HL-60 (cell line): ENCODE measurements at regions not wholly inside any gene's neighbourhood (a gene's known extent, or its start where the extent isn't known, plus 50 kb on each side); places are given as distances from the start of the nearest gene placed in this dataset.

ENCODE experiments used
- DNase-seq, 2 experiments: peaks; one replicate each; pipeline ENCODE4 v3.0.0-alpha.2; 2010 to 2020; ENCODE audit warnings: low read depth in 1 of 2, low spot score in 1 of 2
- H3K27ac ChIP-seq: fragments of 250-450 bp; sonication (Bioruptor Pico); replicated peaks from 2 replicates; pipeline ENCODE4 v1.5.1; 2020; ENCODE audit warnings: mild to moderate bottlenecking, moderate library complexity
- H3K27me3 ChIP-seq: fragments of 250-450 bp; sonication (Bioruptor Pico); 2 replicates; pipeline ENCODE4 v1.5.1; 2021; ENCODE audit warnings: mild to moderate bottlenecking, moderate library complexity; ENCODE audit not compliant: insufficient read depth, poor library complexity, severe bottlenecking
- H3K4me3 ChIP-seq: replicated peaks from 2 replicates; pipeline ENCODE4 v1.5.1; 2011; ENCODE audit warnings: mild to moderate bottlenecking, control low read depth, low read length; ENCODE audit not compliant: insufficient read depth
- GABPA ChIP-seq: IDR thresholded peaks from 2 replicates; pipeline ENCODE4 v1.6.1; 2012; ENCODE audit warnings: low read depth
- POLR2AphosphoS5 ChIP-seq: IDR thresholded peaks from 2 replicates; pipeline ENCODE4 v1.6.1; 2012; ENCODE audit warnings: low read depth
- SPI1 ChIP-seq: IDR thresholded peaks from 2 replicates; pipeline ENCODE4 v1.6.1; 2012; ENCODE audit warnings: low read depth, mild to moderate bottlenecking, borderline replicate concordance
- TF ChIP-seq, protein P1 (sequence below): IDR thresholded peaks from 2 replicates; pipeline ENCODE4 v1.6.1; 2012; ENCODE audit warnings: low read depth; ENCODE audit not compliant: insufficient replicate concordance
- TF ChIP-seq, protein P2 (sequence below): IDR thresholded peaks from one replicate; pipeline ENCODE4 v1.5.1; 2011; ENCODE audit warnings: low read length, control low read depth, inconsistent platforms; ENCODE audit not compliant: insufficient read depth

DNA sequence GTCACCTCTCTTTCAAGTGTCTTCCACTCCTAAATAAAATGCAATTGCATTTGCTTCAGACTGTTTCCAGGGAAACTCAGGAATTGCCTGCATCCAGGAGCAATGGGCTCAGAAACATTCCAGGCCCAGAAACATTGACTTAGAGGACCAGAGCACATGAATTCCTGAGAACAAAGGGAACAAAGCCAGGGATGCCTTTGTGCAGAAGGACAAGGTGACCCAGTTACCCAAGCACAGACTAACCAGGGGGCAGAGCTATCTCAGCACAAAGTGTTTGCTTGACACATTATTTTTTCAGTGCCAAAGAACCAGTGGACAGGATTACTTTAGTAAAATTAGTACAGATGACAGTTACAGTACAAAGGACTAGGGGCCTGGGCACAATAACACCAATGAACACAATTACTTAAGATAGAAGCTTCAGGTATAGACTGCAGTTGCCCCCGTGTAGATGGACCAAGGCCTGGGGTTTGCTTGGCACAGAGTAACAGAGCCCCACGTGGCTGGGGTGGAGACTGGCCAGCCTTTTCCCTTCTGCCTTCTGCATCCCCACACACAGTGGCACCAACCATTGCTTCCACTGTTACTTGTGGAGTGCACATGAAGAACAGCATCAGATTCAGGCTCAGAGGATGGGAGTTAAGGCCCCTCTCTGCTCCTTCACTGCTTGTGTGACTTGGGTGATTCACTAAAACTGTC lies 500.8 kb downstream of the INSC start:
- Histone ChIP-seq H3K27ac (no peak overlapping the region), H3K4me3 (no peak overlapping the region), H3K27me3 (no peaks in the 10 kb centered on the region)
- no peak for TF ChIP-seq POLR2AphosphoS5
- no peak for TF ChIP-seq GABPA
- TF ChIP-seq, protein P1, sequence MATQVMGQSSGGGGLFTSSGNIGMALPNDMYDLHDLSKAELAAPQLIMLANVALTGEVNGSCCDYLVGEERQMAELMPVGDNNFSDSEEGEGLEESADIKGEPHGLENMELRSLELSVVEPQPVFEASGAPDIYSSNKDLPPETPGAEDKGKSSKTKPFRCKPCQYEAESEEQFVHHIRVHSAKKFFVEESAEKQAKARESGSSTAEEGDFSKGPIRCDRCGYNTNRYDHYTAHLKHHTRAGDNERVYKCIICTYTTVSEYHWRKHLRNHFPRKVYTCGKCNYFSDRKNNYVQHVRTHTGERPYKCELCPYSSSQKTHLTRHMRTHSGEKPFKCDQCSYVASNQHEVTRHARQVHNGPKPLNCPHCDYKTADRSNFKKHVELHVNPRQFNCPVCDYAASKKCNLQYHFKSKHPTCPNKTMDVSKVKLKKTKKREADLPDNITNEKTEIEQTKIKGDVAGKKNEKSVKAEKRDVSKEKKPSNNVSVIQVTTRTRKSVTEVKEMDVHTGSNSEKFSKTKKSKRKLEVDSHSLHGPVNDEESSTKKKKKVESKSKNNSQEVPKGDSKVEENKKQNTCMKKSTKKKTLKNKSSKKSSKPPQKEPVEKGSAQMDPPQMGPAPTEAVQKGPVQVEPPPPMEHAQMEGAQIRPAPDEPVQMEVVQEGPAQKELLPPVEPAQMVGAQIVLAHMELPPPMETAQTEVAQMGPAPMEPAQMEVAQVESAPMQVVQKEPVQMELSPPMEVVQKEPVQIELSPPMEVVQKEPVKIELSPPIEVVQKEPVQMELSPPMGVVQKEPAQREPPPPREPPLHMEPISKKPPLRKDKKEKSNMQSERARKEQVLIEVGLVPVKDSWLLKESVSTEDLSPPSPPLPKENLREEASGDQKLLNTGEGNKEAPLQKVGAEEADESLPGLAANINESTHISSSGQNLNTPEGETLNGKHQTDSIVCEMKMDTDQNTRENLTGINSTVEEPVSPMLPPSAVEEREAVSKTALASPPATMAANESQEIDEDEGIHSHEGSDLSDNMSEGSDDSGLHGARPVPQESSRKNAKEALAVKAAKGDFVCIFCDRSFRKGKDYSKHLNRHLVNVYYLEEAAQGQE, result no peak
- TF ChIP-seq SPI1, result no peak
- TF ChIP-seq, protein P2, sequence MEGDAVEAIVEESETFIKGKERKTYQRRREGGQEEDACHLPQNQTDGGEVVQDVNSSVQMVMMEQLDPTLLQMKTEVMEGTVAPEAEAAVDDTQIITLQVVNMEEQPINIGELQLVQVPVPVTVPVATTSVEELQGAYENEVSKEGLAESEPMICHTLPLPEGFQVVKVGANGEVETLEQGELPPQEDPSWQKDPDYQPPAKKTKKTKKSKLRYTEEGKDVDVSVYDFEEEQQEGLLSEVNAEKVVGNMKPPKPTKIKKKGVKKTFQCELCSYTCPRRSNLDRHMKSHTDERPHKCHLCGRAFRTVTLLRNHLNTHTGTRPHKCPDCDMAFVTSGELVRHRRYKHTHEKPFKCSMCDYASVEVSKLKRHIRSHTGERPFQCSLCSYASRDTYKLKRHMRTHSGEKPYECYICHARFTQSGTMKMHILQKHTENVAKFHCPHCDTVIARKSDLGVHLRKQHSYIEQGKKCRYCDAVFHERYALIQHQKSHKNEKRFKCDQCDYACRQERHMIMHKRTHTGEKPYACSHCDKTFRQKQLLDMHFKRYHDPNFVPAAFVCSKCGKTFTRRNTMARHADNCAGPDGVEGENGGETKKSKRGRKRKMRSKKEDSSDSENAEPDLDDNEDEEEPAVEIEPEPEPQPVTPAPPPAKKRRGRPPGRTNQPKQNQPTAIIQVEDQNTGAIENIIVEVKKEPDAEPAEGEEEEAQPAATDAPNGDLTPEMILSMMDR, result no peak
- no peak for DNase-seq

DNA sequence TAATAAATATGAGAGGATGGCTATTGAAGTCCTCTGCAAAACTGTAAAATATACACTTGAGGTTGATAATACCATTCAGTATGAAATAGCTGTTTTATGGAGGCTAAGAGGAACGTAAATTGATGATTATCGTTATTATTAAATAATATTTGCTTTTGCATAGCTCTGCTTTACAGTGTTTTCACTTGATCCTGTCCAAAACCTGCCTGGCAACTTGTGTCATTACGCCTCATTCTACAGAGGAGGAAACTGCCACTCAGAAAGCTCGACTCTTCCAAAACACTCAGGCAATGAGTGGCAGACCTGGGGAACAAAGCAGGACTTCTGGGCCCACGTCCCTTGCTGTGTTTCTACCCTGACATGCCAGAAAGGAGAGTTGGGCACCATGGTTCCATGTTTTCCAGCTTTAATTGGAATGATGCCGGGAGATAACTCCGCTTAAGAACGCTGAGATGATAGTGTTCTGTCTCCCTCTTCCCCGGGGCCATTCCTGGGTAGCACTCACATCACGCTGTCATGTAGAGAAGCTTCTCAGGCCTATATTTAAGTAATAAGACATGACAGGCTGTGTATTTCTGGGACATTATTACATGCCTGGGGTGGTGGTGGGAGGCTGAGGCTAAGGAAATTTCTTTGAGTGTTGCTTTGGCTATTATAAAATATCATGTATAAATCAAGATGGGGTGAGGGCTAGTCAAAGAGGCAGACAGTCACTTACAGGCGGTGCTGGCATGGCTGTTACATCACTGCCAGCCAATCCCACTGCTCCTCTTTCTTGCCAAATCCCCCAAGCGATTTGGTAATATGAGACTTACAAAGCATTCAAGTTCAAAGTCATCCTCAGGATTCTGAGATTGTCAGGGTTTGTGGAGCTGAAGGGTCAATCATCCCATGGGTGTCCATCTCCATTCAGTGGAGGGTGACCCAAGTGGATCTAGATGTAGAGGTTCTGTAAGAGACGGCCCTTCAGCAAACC lies 501.7 kb downstream of the INSC start:
- Histone ChIP-seq H3K27ac (peak overlapping the region; percentile 62), H3K4me3 (no peak overlapping the region), H3K27me3 (no peaks in the 10 kb centered on the region)
- DNase-seq, result peak; percentile 29 to 75
- TF ChIP-seq GABPA, result no peak
- TF ChIP-seq POLR2AphosphoS5, result no peak
- TF ChIP-seq SPI1, result no peak
- TF ChIP-seq, protein P2, result no peak

DNA sequence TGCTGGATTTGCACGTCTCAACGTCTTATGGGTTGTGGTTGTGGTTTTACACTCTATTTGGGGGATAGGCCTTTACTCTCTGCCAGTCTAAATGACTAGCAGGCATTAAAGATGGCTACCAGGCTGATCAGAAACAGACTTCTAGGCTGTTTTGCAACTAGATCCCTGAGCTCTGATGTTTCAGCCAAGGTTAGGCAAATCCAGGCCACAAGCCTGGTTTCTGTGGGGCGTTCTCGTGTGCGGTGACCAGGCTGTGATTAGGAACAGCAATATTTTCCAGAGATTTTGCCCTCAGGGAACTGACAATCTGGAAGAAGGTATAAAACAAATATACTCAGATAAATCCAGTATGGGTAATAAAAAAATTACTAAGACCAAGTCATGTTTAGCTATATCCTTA lies 502.4 kb downstream of the INSC start:
- TF ChIP-seq POLR2AphosphoS5 (no peak), SPI1 (no peak), GABPA (no peak)
- TF ChIP-seq, protein P1, result no peak
- TF ChIP-seq, protein P2, result no peak
- no peak overlapping the region for H3K4me3 ChIP-seq
- H3K27me3 ChIP-seq, result no peaks in the 10 kb centered on the region
- H3K27ac ChIP-seq, result peak overlapping the region; percentile 62
- peak; percentile 4 to 45 for DNase-seq
